Breast epithelium (tissue), 3 donors: ENCODE measurements at regions not wholly inside any gene's neighbourhood (a gene's known extent, or its start where the extent isn't known, plus 50 kb on each side); places are given as distances from the start of the nearest gene placed in this dataset.

Source experiments
- POLR2A ChIP-seq: fragments of 450-650 bp; IDR thresholded peaks from one replicate; pipeline ENCODE4 v1.6.1; 2016; ENCODE audit warnings: antibody characterized with exemption, mild to moderate bottlenecking, moderate library complexity
- TF ChIP-seq, protein P1 (sequence below), 3 donors: fragments of 450-650 bp; IDR thresholded peaks; one replicate each; pipeline ENCODE4 v1.5.1; 2016 to 2017; ENCODE audit warnings: antibody characterized with exemption in 3 of 3, mild to moderate bottlenecking in 3 of 3, moderate library complexity in 3 of 3

DNA sequence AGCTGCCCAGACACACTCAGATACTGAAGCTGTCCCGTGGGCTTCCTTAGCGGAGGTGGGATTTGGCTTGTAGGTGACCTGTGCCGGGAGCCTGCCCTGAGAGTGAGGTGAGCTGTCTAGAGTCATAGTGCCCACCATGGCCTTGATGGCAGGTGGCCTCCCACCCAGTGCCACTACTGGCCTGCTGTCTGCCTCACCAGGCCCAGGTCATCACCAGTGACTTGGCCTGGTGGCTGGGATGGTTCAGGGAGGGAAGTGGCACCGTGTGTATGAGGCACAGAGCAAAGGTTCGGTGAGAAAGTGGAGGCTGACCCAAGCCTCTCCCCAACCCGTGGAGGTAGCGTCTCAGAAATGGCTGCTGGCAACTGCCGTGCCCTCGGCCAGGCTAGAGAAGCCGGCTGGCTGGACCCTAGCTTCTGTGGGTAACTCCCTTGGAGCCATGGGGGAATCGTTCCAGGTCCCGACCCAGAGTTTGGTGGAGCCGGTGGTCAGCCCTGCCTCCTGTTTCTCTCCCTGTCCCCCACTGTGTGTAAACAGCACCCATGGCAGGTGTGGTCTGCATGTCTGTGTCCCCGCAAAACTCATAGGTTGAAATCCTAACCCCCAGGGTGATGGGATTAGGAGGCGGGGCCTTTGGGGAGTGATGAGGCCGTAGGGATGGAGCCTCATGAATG is 155.4 kb upstream of the C1orf174 start:
- TF ChIP-seq, protein P1, sequence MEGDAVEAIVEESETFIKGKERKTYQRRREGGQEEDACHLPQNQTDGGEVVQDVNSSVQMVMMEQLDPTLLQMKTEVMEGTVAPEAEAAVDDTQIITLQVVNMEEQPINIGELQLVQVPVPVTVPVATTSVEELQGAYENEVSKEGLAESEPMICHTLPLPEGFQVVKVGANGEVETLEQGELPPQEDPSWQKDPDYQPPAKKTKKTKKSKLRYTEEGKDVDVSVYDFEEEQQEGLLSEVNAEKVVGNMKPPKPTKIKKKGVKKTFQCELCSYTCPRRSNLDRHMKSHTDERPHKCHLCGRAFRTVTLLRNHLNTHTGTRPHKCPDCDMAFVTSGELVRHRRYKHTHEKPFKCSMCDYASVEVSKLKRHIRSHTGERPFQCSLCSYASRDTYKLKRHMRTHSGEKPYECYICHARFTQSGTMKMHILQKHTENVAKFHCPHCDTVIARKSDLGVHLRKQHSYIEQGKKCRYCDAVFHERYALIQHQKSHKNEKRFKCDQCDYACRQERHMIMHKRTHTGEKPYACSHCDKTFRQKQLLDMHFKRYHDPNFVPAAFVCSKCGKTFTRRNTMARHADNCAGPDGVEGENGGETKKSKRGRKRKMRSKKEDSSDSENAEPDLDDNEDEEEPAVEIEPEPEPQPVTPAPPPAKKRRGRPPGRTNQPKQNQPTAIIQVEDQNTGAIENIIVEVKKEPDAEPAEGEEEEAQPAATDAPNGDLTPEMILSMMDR (IDR thresholded peaks at IDR 0.05) = no peak
- TF ChIP-seq POLR2A = no peak
